SU-DHL-6 (cell line): ENCODE measurements at regions not wholly inside any gene's neighbourhood (a gene's known extent, or its start where the extent isn't known, plus 50 kb on each side); places are given as distances from the start of the nearest gene placed in this dataset.
A peak's percentile ranks its signal among the peaks of the same experiment; 100 is the strongest.
"Not testable (repeated sequence)": the region's sequence is repeated elsewhere in the genome, so short reads cannot be mapped to it uniquely, and the experiment has no call there.

Experiments used
- H2AFZ ChIP-seq: fragments of 200-600 bp; sonication (generic); 2 replicates; pipeline ENCODE4 v1.6.1; 2014; ENCODE audit warnings: low read depth, mild to moderate bottlenecking, moderate library complexity, mixed read lengths, antibody characterized with exemption, low read length; ENCODE audit not compliant: severe bottlenecking
- H3F3A ChIP-seq: fragments of 200-600 bp; shearing (Covaris generic); 2 replicates; pipeline ENCODE4 v1.6.0; 2016; ENCODE audit warnings: antibody characterized with exemption, mild to moderate bottlenecking; ENCODE audit not compliant: insufficient read depth
- H3K27ac ChIP-seq: fragments of 200-600 bp; sonication (generic); 2 replicates; pipeline ENCODE4 v1.5.1; 2016; ENCODE audit warnings: low read depth, mild to moderate bottlenecking, low read length, moderate library complexity, mixed read lengths
- H3K27me3 ChIP-seq: fragments of 200-600 bp; sonication (generic), shearing (Covaris generic); 2 replicates; pipeline ENCODE4 v1.6.0; 2014; ENCODE audit warnings: mild to moderate bottlenecking, low read length
- H3K36me3 ChIP-seq: fragments of 200-600 bp; sonication (generic); 2 replicates; pipeline ENCODE4 v1.6.1; 2014; ENCODE audit warnings: mild to moderate bottlenecking, low read length, mixed read lengths
- H3K4me2 ChIP-seq: fragments of 300-600, 200-600 bp; shearing (Covaris generic), sonication (generic); 2 replicates; pipeline ENCODE4 v1.6.0; 2014; ENCODE audit warnings: low read length, low read depth, mild to moderate bottlenecking; ENCODE audit not compliant: poor library complexity, severe bottlenecking
- H3K4me3 ChIP-seq: fragments of 200-600 bp; sonication (generic); 2 replicates; pipeline ENCODE4 v1.5.1; 2014; ENCODE audit warnings: antibody characterized with exemption, low read length, mild to moderate bottlenecking, mixed read lengths; ENCODE audit not compliant: insufficient read depth, poor library complexity, severe bottlenecking
- H3K79me2 ChIP-seq: fragments of 200-600 bp; sonication (generic); 2 replicates; pipeline ENCODE4 v1.6.1; 2014; ENCODE audit warnings: mild to moderate bottlenecking, low read length, moderate library complexity; ENCODE audit not compliant: insufficient read depth
- H3K9ac ChIP-seq: fragments of 200-600 bp; sonication (generic); 2 replicates; pipeline ENCODE4 v1.7.0; 2014; ENCODE audit warnings: mild to moderate bottlenecking, low read length
- H3K9me2 ChIP-seq: fragments of 200-600 bp; sonication (generic); replicated peaks from 2 replicates; pipeline ENCODE4 v1.6.1; 2014; ENCODE audit warnings: low read length; ENCODE audit not compliant: insufficient read depth
- H3K9me3 ChIP-seq: fragments of 200-600 bp; sonication (generic); 2 replicates; pipeline ENCODE4 v1.6.1; 2014; ENCODE audit warnings: low read length, mixed read lengths; ENCODE audit not compliant: insufficient read depth
- H4K20me1 ChIP-seq: fragments of 200-600 bp; sonication (generic); 2 replicates; pipeline ENCODE4 v1.6.1; 2014; ENCODE audit warnings: low read depth, mild to moderate bottlenecking, antibody characterized with exemption, low read length, moderate library complexity, mixed read lengths
- EZH2phosphoT487 ChIP-seq: fragments of 200-600 bp; sonication (generic), shearing (Covaris generic); conservative IDR thresholded peaks from 2 replicates; pipeline ENCODE4 v1.6.1; 2018; ENCODE audit warnings: mild to moderate bottlenecking, antibody characterized with exemption, low read length, moderate library complexity, mixed read lengths
- TF ChIP-seq, protein P1 (sequence below): fragments of 200-600 bp; sonication (generic); IDR thresholded peaks from one replicate; pipeline ENCODE4 v1.5.1; 2017; ENCODE audit warnings: antibody characterized with exemption, mild to moderate bottlenecking, low read length, moderate library complexity; ENCODE audit not compliant: insufficient read depth, poor library complexity, severe bottlenecking

DNA sequence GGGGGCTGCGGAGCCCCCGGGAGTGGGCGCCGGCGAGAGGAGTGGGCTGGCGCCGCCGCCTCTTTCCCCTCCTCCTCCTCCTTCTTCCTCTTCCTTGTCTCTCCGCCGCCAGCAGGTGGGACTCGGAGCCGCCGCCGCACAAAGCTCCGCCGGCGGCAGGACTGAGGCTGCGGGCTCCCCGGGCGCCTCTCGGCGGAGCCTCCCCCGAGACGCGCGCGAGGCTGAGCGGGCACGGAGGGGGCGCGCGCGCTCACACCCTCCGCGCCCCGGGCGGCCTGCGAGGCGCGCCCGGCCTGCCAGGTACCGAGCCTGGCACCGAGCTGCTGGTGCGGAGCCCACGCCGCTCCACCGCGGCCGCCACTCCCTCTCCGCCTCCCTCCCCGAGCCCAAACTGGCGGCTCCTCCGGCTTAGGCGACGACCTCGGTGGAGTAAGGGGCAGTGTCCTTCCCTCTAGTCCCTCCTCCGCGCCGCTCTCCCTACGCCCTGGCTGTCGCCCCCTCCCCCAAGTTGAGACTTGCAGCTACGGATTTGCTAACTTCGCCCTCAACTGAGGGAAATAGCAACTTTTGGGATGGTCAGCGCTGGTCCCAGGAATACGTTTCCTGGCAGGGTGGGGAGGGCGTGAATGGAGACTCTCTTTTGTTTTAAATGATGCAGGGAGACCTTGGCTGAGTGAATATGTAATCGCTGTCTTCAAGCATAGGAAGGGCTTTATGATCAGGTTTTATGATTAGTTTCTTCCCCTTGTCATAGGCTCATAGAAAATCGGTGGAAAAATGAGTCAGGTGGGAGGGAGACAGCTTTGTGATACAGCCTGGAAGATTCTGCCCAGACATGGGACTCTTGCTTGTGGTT lies 199.5 kb upstream of the CAND1 start:
- peak overlapping the region; percentile 49 for H3K4me2 ChIP-seq
- H2AFZ ChIP-seq, result no peak overlapping the region
- no peaks in the 10 kb centered on the region for H4K20me1 ChIP-seq
- H3K9me3 ChIP-seq, result no peaks in the 10 kb centered on the region
- H3K79me2 ChIP-seq, result no peaks in the 10 kb centered on the region
- H3K4me3 ChIP-seq, result peak overlapping the region; percentile 67
- no peaks in the 10 kb centered on the region for H3K9me2 ChIP-seq
- H3K36me3 ChIP-seq, result no peaks in the 10 kb centered on the region
- H3K27me3 ChIP-seq, result no peaks in the 10 kb centered on the region
- H3K27ac ChIP-seq, result no peak overlapping the region
- H3K9ac ChIP-seq, result peak overlapping the region; percentile 58
- no peaks in the 10 kb centered on the region for H3F3A ChIP-seq
- TF ChIP-seq EZH2phosphoT487, result no peak
- TF ChIP-seq, protein P1, sequence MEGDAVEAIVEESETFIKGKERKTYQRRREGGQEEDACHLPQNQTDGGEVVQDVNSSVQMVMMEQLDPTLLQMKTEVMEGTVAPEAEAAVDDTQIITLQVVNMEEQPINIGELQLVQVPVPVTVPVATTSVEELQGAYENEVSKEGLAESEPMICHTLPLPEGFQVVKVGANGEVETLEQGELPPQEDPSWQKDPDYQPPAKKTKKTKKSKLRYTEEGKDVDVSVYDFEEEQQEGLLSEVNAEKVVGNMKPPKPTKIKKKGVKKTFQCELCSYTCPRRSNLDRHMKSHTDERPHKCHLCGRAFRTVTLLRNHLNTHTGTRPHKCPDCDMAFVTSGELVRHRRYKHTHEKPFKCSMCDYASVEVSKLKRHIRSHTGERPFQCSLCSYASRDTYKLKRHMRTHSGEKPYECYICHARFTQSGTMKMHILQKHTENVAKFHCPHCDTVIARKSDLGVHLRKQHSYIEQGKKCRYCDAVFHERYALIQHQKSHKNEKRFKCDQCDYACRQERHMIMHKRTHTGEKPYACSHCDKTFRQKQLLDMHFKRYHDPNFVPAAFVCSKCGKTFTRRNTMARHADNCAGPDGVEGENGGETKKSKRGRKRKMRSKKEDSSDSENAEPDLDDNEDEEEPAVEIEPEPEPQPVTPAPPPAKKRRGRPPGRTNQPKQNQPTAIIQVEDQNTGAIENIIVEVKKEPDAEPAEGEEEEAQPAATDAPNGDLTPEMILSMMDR, result no peak

DNA sequence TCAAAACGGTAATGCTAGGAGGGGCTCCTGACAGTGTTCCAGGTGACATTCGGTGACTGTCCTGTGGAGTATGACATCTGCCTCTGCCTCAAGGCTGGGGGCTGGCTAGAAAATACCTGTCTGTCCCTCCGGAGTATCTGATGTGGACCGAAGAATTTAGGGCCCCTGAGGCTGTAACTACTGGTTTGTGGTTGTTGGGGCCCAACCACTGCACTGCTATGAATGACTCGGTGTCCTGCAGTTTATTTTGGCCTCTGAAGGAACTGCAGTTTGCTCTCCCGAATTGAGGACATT lies 198.9 kb upstream of the CAND1 start:
- no peaks in the 10 kb centered on the region for H3K9me2 ChIP-seq
- H3F3A ChIP-seq, result no peaks in the 10 kb centered on the region
- TF ChIP-seq, protein P1, result no peak
- no peak for TF ChIP-seq EZH2phosphoT487
- H3K79me2 ChIP-seq, result no peaks in the 10 kb centered on the region
- no peak overlapping the region for H3K27ac ChIP-seq
- no peak overlapping the region for H3K4me2 ChIP-seq
- no peak overlapping the region for H2AFZ ChIP-seq
- H4K20me1 ChIP-seq, result no peaks in the 10 kb centered on the region
- no peak overlapping the region for H3K9ac ChIP-seq
- no peaks in the 10 kb centered on the region for H3K27me3 ChIP-seq
- no peak overlapping the region for H3K4me3 ChIP-seq
- H3K36me3 ChIP-seq, result no peaks in the 10 kb centered on the region
- no peaks in the 10 kb centered on the region for H3K9me3 ChIP-seq

DNA sequence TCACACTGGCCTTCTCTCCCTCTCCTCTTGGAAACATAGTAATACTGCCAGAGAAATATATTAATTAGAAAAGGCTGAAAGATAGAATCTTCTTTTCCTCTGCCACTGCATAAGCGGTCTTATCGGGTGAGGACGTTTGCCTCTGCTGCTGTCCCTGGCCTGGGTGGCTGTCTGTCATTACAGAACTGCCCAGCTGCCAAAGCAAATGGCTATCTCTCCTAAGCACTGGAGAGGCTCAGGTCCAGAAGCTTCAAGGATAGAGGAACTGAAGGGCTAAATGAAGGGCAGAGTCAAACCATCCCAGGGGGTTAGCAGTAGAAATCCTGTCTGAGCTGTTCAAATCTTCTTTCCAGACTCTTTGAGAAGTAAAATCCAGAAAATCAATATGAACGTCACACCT lies 198.6 kb upstream of the CAND1 start:
- no peak overlapping the region for H3K4me3 ChIP-seq
- H3K9ac ChIP-seq, result no peak overlapping the region
- H3K9me3 ChIP-seq, result no peaks in the 10 kb centered on the region
- no peak overlapping the region for H3K4me2 ChIP-seq
- H3K27me3 ChIP-seq, result no peaks in the 10 kb centered on the region
- no peak overlapping the region for H3K27ac ChIP-seq
- TF ChIP-seq EZH2phosphoT487, result no peak
- TF ChIP-seq, protein P1, result no peak
- H3K36me3 ChIP-seq, result no peaks in the 10 kb centered on the region
- H3K9me2 ChIP-seq, result no peaks in the 10 kb centered on the region
- H2AFZ ChIP-seq, result no peak overlapping the region
- no peaks in the 10 kb centered on the region for H3K79me2 ChIP-seq
- no peaks in the 10 kb centered on the region for H4K20me1 ChIP-seq
- H3F3A ChIP-seq, result no peaks in the 10 kb centered on the region

DNA sequence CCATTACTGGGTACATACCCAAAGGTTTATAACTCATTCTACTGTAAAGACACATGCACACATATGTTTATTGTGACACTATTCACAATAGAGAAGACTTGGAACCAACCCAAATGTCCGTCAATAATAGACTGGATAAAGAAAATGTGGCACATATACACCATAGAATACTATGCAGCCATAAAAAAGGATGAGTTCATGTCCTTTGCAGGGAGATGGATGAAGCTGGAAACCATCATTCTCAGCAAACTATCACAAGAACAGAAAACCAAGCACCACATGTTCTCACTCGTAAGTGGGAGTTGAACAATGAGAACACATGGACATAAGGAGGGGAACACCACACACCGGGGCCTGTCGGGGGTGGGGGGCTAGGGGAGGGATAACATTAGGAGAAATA lies 196.9 kb upstream of the CAND1 start:
- not testable (repeated sequence) for H3K4me3 ChIP-seq, H3K27me3 ChIP-seq, H3K79me2 ChIP-seq, H3K9me3 ChIP-seq, H3K4me2 ChIP-seq, H2AFZ ChIP-seq, H4K20me1 ChIP-seq, H3K9ac ChIP-seq, H3K9me2 ChIP-seq, H3K27ac ChIP-seq, H3F3A ChIP-seq, H3K36me3 ChIP-seq
